Suprapubic skin (tissue), 4 donors: ENCODE measurements at regions not wholly inside any gene's neighbourhood (a gene's known extent, or its start where the extent isn't known, plus 50 kb on each side); places are given as distances from the start of the nearest gene placed in this dataset.

Source experiments
- DNase-seq, 2 donors: peaks; one replicate each; pipeline ENCODE4 v3.0.0-alpha.2; 2019; ENCODE audit warnings: low spot score in 2 of 2
- H3K27ac ChIP-seq: fragments of 200-600 bp; sonication (generic); one replicate; pipeline ENCODE4 v1.5.1; 2019
- H3K27me3 ChIP-seq: fragments of 200-600 bp; sonication (generic); one replicate; pipeline ENCODE4 v1.5.1; 2019
- H3K36me3 ChIP-seq: fragments of 200-600 bp; sonication (generic); one replicate; pipeline ENCODE4 v1.5.1; 2019
- H3K4me1 ChIP-seq: fragments of 200-600 bp; sonication (generic); one replicate; pipeline ENCODE4 v1.5.1; 2019
- H3K4me3 ChIP-seq: fragments of 200-600 bp; sonication (generic); one replicate; pipeline ENCODE4 v1.5.1; 2019; ENCODE audit warnings: mild to moderate bottlenecking
- H3K9me3 ChIP-seq: fragments of 200-600 bp; sonication (generic); one replicate; pipeline ENCODE4 v1.5.1; 2019
- CTCF ChIP-seq, 2 donors: fragments of 200-600 bp in 1 of 2; fragments of 450-650 bp in 1 of 2; sonication (generic) in 1 of 2; IDR thresholded peaks; one replicate each; pipeline ENCODE4 v1.5.1; 2016 to 2019; ENCODE audit warnings: antibody characterized with exemption in 2 of 2, mild to moderate bottlenecking in 1 of 2, moderate library complexity in 1 of 2
- EP300 ChIP-seq: sonication (generic); formaldehyde crosslinking; IDR thresholded peaks from one replicate; pipeline ENCODE4 v1.6.1; 2017; ENCODE audit warnings: antibody characterized with exemption
- POLR2A ChIP-seq, 2 donors: fragments of 450-650 bp; IDR thresholded peaks; one replicate each; pipeline ENCODE4 v1.6.1; 2017; ENCODE audit warnings: antibody characterized with exemption in 2 of 2, mild to moderate bottlenecking in 2 of 2, moderate library complexity in 2 of 2
- POLR2AphosphoS5 ChIP-seq, 3 donors: sonication (generic); formaldehyde crosslinking; IDR thresholded peaks; one replicate each; pipeline ENCODE4 v1.6.1; 2017; ENCODE audit warnings: antibody characterized with exemption in 3 of 3
- WGBS: methylation state at CpG from one replicate; pipeline ENCODE4 v1.1.5; 2018; 5-methylcytosine and 5-hydroxymethylcytosine counted together

GRCh38 chr4:35643661-35644060 is 600.7 kb downstream of the ARAP2 start:
- TF ChIP-seq POLR2A (IDR thresholded peaks at IDR 0.05) (no peak), POLR2AphosphoS5 (IDR thresholded peaks at IDR 0.05) (no peak), CTCF (IDR thresholded peaks at IDR 0.05) (no peak), EP300 (no peak)
- no peak for DNase-seq
- no peaks in the 10 kb centered on the region for H3K36me3 ChIP-seq
- H3K27me3 ChIP-seq, result no peaks in the 10 kb centered on the region
- no peak overlapping the region for H3K4me3 ChIP-seq
- H3K4me1 ChIP-seq, result no peaks in the 10 kb centered on the region
- H3K9me3 ChIP-seq, result no peaks in the 10 kb centered on the region
- no peak overlapping the region for H3K27ac ChIP-seq

- no peak for TF ChIP-seq POLR2AphosphoS5 (IDR thresholded peaks at IDR 0.05)
- TF ChIP-seq EP300, result no peak
- TF ChIP-seq CTCF (IDR thresholded peaks at IDR 0.05), result no peak
- TF ChIP-seq POLR2A (IDR thresholded peaks at IDR 0.05), result no peak
- Histone ChIP-seq H3K27ac (no peak overlapping the region), H3K4me1 (no peaks in the 10 kb centered on the region), H3K36me3 (no peaks in the 10 kb centered on the region), H3K27me3 (no peaks in the 10 kb centered on the region), H3K4me3 (no peak overlapping the region), H3K9me3 (no peaks in the 10 kb centered on the region)
- DNase-seq, result no peak
Measured at GRCh38 chr4:35644591-35644990, 599.7 kb downstream of the ARAP2 start.

GRCh38 chr4:35649011-35649410 is 595.3 kb downstream of the ARAP2 start:
- no peak for DNase-seq
- H3K27me3 ChIP-seq, result no peaks in the 10 kb centered on the region
- 100% methylated on average over 3 of the region's 3 CpGs for WGBS
- H3K27ac ChIP-seq, result no peak overlapping the region
- H3K4me1 ChIP-seq, result no peaks in the 10 kb centered on the region
- no peak overlapping the region for H3K4me3 ChIP-seq
- no peaks in the 10 kb centered on the region for H3K36me3 ChIP-seq
- H3K9me3 ChIP-seq, result no peaks in the 10 kb centered on the region
- TF ChIP-seq POLR2A (IDR thresholded peaks at IDR 0.05) (no peak), CTCF (IDR thresholded peaks at IDR 0.05) (no peak), POLR2AphosphoS5 (IDR thresholded peaks at IDR 0.05) (no peak), EP300 (no peak)

GRCh38 chr4:35649778-35650177 is 594.5 kb downstream of the ARAP2 start:
- H3K27ac ChIP-seq, result no peak overlapping the region
- TF ChIP-seq POLR2A (IDR thresholded peaks at IDR 0.05) (no peak), CTCF (IDR thresholded peaks at IDR 0.05) (no peak), EP300 (no peak), POLR2AphosphoS5 (IDR thresholded peaks at IDR 0.05) (no peak)
- H3K4me3 ChIP-seq, result no peak overlapping the region
- no peaks in the 10 kb centered on the region for H3K36me3 ChIP-seq
- no peaks in the 10 kb centered on the region for H3K27me3 ChIP-seq
- no peak for DNase-seq
- H3K4me1 ChIP-seq, result no peaks in the 10 kb centered on the region
- H3K9me3 ChIP-seq, result no peaks in the 10 kb centered on the region

GRCh38 chr4:35652197-35652596 is 592.1 kb downstream of the ARAP2 start:
- Histone ChIP-seq H3K9me3 (no peaks in the 10 kb centered on the region), H3K36me3 (no peaks in the 10 kb centered on the region), H3K27ac (no peak overlapping the region), H3K4me3 (no peak overlapping the region), H3K4me1 (no peaks in the 10 kb centered on the region), H3K27me3 (no peaks in the 10 kb centered on the region)
- TF ChIP-seq CTCF (IDR thresholded peaks at IDR 0.05), result no peak
- TF ChIP-seq EP300, result no peak
- TF ChIP-seq POLR2AphosphoS5 (IDR thresholded peaks at IDR 0.05), result no peak
- TF ChIP-seq POLR2A (IDR thresholded peaks at IDR 0.05), result no peak
- WGBS, result 86% methylated on average over 4 of the region's 4 CpGs
- DNase-seq, result no peak
